ENCODE measurements at regions not wholly inside any gene's neighbourhood (a gene's known extent, or its start where the extent isn't known, plus 50 kb on each side); places are given as distances from the start of the nearest gene placed in this dataset.

GRCh38 chr2:17228461-17228860 lies 289.8 kb downstream of the RAD51AP2 start:
- Mint-ChIP-seq H3K36me3 (ENCODE audit: low read depth) (no peaks in the 10 kb centered on the region), H3K4me1 (peaks cover 12% of the 10 kb centered on the region), H3K4me3 (no peak overlapping the region), H3K27me3 (ENCODE audit: insufficient read depth, low read depth, poor library complexity) (no peaks in the 10 kb centered on the region), H3K27ac (no peak overlapping the region), H3K9me3 (no peaks in the 10 kb centered on the region)
- peak overlapping the region; percentile 64; the same call in 1 of the 2 replicates for H2AFZ ChIP-seq
- no peaks in the 10 kb centered on the region for H3K79me2 ChIP-seq (replicated peaks; ENCODE audit: insufficient read depth)
- H3K27ac ChIP-seq (ENCODE audit: low read depth): no peak overlapping the region
- H3K36me3 ChIP-seq (ENCODE audit: insufficient read depth): no peaks in the 10 kb centered on the region
- H4K20me1 ChIP-seq (replicated peaks; ENCODE audit: insufficient read depth): no peaks in the 10 kb centered on the region
- ATAC-seq: no peak
- TF ChIP-seq ZNF114 (CRISPR knock-in tag; IDR thresholded peaks at IDR 0.05) (no peak), EZH2phosphoT487 (IDR thresholded peaks at IDR 0.05; ENCODE audit: unreplicated experiment) (no peak), POLR2AphosphoS5 (IDR thresholded peaks at IDR 0.05; ENCODE audit: low read depth) (no peak), ZNF331 (CRISPR knock-in tag; IDR thresholded peaks at IDR 0.05; ENCODE audit: low read depth) (no peak), JUNB (IDR thresholded peaks at IDR 0.05; ENCODE audit: unreplicated experiment) (no peak), CREB1 (CRISPR knock-in tag; IDR thresholded peaks at IDR 0.05; ENCODE audit: low read depth) (no peak), EZH2 (IDR thresholded peaks at IDR 0.05; ENCODE audit: low read depth, unreplicated experiment) (no peak), REST (IDR thresholded peaks at IDR 0.05; ENCODE audit: unreplicated experiment) (no peak), NANOG (IDR thresholded peaks at IDR 0.05; ENCODE audit: borderline replicate concordance) (no peak), STAT1 (IDR thresholded peaks at IDR 0.05; ENCODE audit: unreplicated experiment) (no peak), ZNF462 (CRISPR knock-in tag; IDR thresholded peaks at IDR 0.05) (no peak)
- TF ChIP-seq, protein P1, sequence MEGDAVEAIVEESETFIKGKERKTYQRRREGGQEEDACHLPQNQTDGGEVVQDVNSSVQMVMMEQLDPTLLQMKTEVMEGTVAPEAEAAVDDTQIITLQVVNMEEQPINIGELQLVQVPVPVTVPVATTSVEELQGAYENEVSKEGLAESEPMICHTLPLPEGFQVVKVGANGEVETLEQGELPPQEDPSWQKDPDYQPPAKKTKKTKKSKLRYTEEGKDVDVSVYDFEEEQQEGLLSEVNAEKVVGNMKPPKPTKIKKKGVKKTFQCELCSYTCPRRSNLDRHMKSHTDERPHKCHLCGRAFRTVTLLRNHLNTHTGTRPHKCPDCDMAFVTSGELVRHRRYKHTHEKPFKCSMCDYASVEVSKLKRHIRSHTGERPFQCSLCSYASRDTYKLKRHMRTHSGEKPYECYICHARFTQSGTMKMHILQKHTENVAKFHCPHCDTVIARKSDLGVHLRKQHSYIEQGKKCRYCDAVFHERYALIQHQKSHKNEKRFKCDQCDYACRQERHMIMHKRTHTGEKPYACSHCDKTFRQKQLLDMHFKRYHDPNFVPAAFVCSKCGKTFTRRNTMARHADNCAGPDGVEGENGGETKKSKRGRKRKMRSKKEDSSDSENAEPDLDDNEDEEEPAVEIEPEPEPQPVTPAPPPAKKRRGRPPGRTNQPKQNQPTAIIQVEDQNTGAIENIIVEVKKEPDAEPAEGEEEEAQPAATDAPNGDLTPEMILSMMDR (conservative IDR thresholded peaks at IDR 0.05; ENCODE audit: low read depth in 2 of 2): no peak
- TF ChIP-seq, protein P2, sequence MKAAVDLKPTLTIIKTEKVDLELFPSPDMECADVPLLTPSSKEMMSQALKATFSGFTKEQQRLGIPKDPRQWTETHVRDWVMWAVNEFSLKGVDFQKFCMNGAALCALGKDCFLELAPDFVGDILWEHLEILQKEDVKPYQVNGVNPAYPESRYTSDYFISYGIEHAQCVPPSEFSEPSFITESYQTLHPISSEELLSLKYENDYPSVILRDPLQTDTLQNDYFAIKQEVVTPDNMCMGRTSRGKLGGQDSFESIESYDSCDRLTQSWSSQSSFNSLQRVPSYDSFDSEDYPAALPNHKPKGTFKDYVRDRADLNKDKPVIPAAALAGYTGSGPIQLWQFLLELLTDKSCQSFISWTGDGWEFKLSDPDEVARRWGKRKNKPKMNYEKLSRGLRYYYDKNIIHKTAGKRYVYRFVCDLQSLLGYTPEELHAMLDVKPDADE (IDR thresholded peaks at IDR 0.05): no peak
- peaks cover 12% of the 10 kb centered on the region for H3K4me1 ChIP-seq (ENCODE audit: insufficient read depth)
- DNase-seq (ENCODE audit: low spot score): no peak
- peaks cover 5% of the 10 kb centered on the region for H3K9me2 ChIP-seq (ENCODE audit: insufficient read depth)
- no peaks in the 10 kb centered on the region for H3K27me3 ChIP-seq (ENCODE audit: insufficient read depth)
- no peaks in the 10 kb centered on the region for H3F3A ChIP-seq (replicated peaks; ENCODE audit: low read depth)
- no peak overlapping the region for H3K4me3 ChIP-seq
- H3K4me2 ChIP-seq: no peak overlapping the region

Data from GM23338 (cell line).